Smooth muscle cell (in vitro differentiated cells): ENCODE measurements at regions not wholly inside any gene's neighbourhood (a gene's known extent, or its start where the extent isn't known, plus 50 kb on each side); places are given as distances from the start of the nearest gene placed in this dataset.
A peak's percentile ranks its signal among the peaks of the same experiment; 100 is the strongest.

Experiments used
- DNase-seq: peaks from one replicate; lab custom pipeline; 2025; ENCODE audit not compliant: unreplicated experiment; lab: John Stamatoyannopoulos, UW
- H2AFZ ChIP-seq: fragments of 200-600 bp; sonication (generic); 2 replicates; pipeline ENCODE4 v1.6.0; 2016; ENCODE audit warnings: antibody characterized with exemption, low read depth, mild to moderate bottlenecking
- H3F3A ChIP-seq: fragments of 200-600 bp; sonication (generic); 2 replicates; pipeline ENCODE4 v1.6.0; 2017; ENCODE audit warnings: antibody characterized with exemption, low read depth
- H3K27ac ChIP-seq: fragments of 200-600 bp; sonication (generic); 2 replicates; pipeline ENCODE4 v1.5.1; 2016; ENCODE audit warnings: low read depth, mild to moderate bottlenecking
- H3K27me3 ChIP-seq: fragments of 200-600 bp; sonication (generic); 2 replicates; pipeline ENCODE4 v1.6.1; 2016; ENCODE audit warnings: low read depth, mild to moderate bottlenecking
- H3K36me3 ChIP-seq: fragments of 200-600 bp; sonication (generic); 2 replicates; pipeline ENCODE4 v1.5.1; 2016; ENCODE audit warnings: low read depth
- H3K4me1 ChIP-seq: fragments of 200-600 bp; sonication (generic); 2 replicates; pipeline ENCODE4 v1.5.1; 2016; ENCODE audit warnings: low read depth
- H3K4me2 ChIP-seq: fragments of 200-600 bp; sonication (generic); 2 replicates; pipeline ENCODE4 v1.6.0; 2016; ENCODE audit warnings: mild to moderate bottlenecking
- H3K4me3 ChIP-seq: fragments of 200-600 bp; sonication (generic); 2 replicates; pipeline ENCODE4 v1.5.1; 2016; ENCODE audit warnings: mild to moderate bottlenecking
- H3K79me2 ChIP-seq: fragments of 200-600 bp; sonication (generic); 2 replicates; pipeline ENCODE4 v1.6.0; 2016; ENCODE audit warnings: low read depth, mild to moderate bottlenecking
- H3K9ac ChIP-seq: fragments of 200-600 bp; sonication (generic); 2 replicates; pipeline ENCODE4 v1.6.0; 2016; ENCODE audit warnings: low read depth
- H3K9me3 ChIP-seq: fragments of 200-600 bp; sonication (generic); replicated peaks from 2 replicates; pipeline ENCODE4 v1.5.1; 2016; ENCODE audit warnings: low read depth
- H4K20me1 ChIP-seq: fragments of 200-600 bp; sonication (generic); 2 replicates; pipeline ENCODE4 v1.6.0; 2016; ENCODE audit warnings: low read depth
- WGBS: methylation state at CpG from one replicate; pipeline ENCODE4 v1.1.7; 2016; ENCODE audit warnings: low lambda C conversion rate; 5-methylcytosine and 5-hydroxymethylcytosine counted together
- TF ChIP-seq, protein P1 (sequence below): fragments of 200-600 bp; sonication (generic); IDR thresholded peaks from 2 replicates; pipeline ENCODE4 v1.5.1; 2017; ENCODE audit warnings: borderline replicate concordance, mild to moderate bottlenecking, antibody characterized with exemption; ENCODE audit not compliant: insufficient read depth, poor library complexity, severe bottlenecking

DNA sequence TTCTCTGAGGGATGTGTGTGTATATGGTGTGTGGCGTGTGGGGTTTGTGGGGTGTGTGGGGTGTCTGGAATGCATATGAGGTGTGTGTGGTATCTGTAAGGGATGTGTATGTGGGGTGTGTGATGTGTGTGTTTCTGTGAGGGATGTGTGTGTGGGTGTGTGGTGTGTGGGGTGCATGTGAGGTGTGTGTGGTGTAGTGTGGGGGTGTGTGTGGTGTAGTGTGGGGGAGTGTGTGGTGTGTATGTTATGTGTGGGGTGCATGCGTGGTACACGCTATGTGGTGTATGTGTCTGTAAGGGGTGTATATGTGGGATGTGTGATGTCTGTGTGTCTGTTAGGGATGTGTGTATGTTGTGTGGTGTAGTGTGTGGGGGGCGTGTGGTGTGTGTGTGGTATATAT lies 300.0 kb downstream of the FGF9 start:
- Histone ChIP-seq H3K79me2 (no peaks in the 10 kb centered on the region), H3F3A (peaks cover 5% of the 10 kb centered on the region), H3K4me3 (no peak overlapping the region), H3K27ac (no peak overlapping the region), H3K9me3 (no peaks in the 10 kb centered on the region), H3K36me3 (no peaks in the 10 kb centered on the region), H4K20me1 (no peaks in the 10 kb centered on the region), H3K27me3 (no peaks in the 10 kb centered on the region), H2AFZ (no peak overlapping the region), H3K9ac (no peak overlapping the region), H3K4me1 (no peaks in the 10 kb centered on the region), H3K4me2 (no peak overlapping the region)
- TF ChIP-seq, protein P1, sequence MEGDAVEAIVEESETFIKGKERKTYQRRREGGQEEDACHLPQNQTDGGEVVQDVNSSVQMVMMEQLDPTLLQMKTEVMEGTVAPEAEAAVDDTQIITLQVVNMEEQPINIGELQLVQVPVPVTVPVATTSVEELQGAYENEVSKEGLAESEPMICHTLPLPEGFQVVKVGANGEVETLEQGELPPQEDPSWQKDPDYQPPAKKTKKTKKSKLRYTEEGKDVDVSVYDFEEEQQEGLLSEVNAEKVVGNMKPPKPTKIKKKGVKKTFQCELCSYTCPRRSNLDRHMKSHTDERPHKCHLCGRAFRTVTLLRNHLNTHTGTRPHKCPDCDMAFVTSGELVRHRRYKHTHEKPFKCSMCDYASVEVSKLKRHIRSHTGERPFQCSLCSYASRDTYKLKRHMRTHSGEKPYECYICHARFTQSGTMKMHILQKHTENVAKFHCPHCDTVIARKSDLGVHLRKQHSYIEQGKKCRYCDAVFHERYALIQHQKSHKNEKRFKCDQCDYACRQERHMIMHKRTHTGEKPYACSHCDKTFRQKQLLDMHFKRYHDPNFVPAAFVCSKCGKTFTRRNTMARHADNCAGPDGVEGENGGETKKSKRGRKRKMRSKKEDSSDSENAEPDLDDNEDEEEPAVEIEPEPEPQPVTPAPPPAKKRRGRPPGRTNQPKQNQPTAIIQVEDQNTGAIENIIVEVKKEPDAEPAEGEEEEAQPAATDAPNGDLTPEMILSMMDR: no peak
- 100% methylated on average over 4 of the region's 4 CpGs for WGBS
- no peak for DNase-seq

DNA sequence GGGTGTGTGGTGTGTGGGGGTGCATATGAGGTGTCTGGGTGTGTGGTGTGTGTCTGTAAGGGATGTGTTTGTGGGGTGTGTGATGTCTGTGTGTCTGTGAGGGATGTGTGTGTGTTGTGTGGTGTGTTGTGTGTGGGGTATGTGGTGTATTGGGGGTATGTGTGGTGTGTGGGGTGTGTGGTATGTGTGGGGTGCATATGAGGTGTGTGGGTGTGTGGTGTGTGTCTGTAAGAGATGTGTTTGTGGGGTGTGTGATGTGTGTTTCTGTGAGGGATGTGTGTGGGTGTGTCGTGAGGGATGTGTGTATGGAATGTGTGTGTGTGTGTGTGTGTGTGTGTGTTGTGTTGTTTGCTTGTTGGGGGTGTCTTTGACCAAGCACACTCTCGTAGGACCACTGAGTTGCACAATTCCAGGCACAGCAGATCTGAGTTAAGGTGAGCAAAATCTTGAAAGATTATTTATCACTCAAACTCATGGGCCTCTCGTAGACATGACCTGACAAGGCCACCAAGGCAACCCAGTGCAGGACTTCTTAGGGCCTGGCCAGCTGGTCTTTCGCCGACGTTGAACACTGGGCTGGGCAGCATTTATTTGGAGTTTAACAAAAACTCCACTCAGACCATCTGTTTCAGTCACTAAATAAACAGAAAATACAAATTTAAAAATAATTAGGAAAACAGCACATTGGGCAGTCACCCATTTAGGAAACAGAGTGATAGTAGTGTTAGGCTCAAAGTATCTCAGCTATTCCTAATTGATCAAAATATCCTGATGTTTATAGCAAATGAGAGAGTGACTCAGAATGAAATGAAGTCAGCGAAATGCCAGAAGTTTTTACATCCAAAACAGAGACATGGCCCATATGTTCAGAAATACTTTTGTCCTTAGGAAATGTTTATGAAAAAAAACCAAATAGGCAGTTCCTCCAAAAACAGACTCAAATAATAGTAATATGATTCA lies 301.1 kb downstream of the FGF9 start:
- no peaks in the 10 kb centered on the region for H4K20me1 ChIP-seq
- H3K9ac ChIP-seq: no peak overlapping the region
- DNase-seq: no peak
- H3K79me2 ChIP-seq: no peaks in the 10 kb centered on the region
- H3K4me2 ChIP-seq: no peak overlapping the region
- no peak overlapping the region for H3K4me3 ChIP-seq
- H3F3A ChIP-seq: peaks cover 5% of the 10 kb centered on the region
- H3K27me3 ChIP-seq: no peaks in the 10 kb centered on the region
- H3K27ac ChIP-seq: peak overlapping the region; percentile 70
- H3K9me3 ChIP-seq: no peaks in the 10 kb centered on the region
- H2AFZ ChIP-seq: no peak overlapping the region
- H3K36me3 ChIP-seq: no peaks in the 10 kb centered on the region
- TF ChIP-seq, protein P1: no peak
- WGBS: 51% methylated on average over 5 of the region's 7 CpGs
- no peaks in the 10 kb centered on the region for H3K4me1 ChIP-seq

DNA sequence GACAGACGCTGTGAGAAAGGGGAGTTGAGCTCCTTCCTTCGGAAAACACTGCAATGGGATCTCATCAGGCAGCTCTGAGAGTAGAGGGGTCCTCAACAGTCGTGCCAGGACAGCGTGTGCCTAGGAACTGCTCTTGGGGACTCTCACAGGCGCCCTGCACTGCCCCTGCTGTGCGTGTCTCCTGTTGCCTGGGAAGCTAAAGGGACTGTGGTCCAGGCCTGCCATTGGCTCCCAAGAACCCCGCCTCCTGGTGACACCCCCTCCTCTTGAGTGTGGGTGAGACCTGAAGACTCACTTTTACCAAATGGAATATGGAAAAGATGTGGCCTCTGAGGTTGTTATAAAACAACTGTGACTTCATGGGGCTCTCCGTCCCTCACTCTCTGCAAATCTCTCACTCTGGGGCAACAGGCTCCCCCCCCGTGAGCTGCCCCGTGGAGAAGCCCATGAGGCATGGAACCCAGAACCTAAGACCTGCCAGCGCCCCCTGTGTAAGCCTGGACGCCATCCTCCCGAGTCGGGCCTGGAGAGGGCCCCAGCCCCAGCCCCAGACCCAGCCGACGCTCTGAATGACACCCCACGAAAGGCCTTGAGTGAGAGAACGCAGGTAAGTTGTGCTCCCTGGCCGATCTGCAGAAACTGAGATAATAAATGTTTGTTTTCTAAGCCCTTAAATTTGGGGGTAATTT lies 302.7 kb downstream of the FGF9 start:
- Histone ChIP-seq H3K9me3 (no peaks in the 10 kb centered on the region), H3K36me3 (no peaks in the 10 kb centered on the region), H3K9ac (no peak overlapping the region), H3F3A (peaks cover 5% of the 10 kb centered on the region), H3K4me2 (no peak overlapping the region), H4K20me1 (no peaks in the 10 kb centered on the region), H3K27ac (no peak overlapping the region), H3K79me2 (no peaks in the 10 kb centered on the region), H3K4me1 (no peaks in the 10 kb centered on the region), H3K27me3 (no peaks in the 10 kb centered on the region), H2AFZ (no peak overlapping the region), H3K4me3 (no peak overlapping the region)
- DNase-seq: no peak
- 94% methylated on average over 19 of the region's 19 CpGs for WGBS
- TF ChIP-seq, protein P1: no peak
